A549 (cell line): ENCODE measurements at regions not wholly inside any gene's neighbourhood (a gene's known extent, or its start where the extent isn't known, plus 50 kb on each side); places are given as distances from the start of the nearest gene placed in this dataset.

Experiments used
- ATAC-seq, 2 experiments: fragments of 200-7000 bp in 1 of 2; fragments of >200 bp in 1 of 2; cut with Nextera tagmentation in 1 of 2; cut with Tn5 transposase in 1 of 2; 3 replicates each; pipeline versions ENCODE4 v1.8.0 to v1.9.1; 2018 to 2020; ENCODE audit warnings: mild to moderate bottlenecking in 1 of 2, moderate library complexity in 1 of 2
- CTCF ChIA-PET: fragments of 300-600 bp; sonication (Branson Sonifier 250); formaldehyde crosslinking; extraction: SDS; loops from one replicate; lab custom pipeline; 2021; ENCODE audit warnings: antibody characterized with exemption, inconsistent platforms; lab: Yijun Ruan, JAX
- POLR2A ChIA-PET: fragments of 350-600 bp; formaldehyde crosslinking; extraction: SDS; loops from one replicate; lab custom pipeline; 2021; ENCODE audit warnings: antibody characterized with exemption, inconsistent platforms; lab: Yijun Ruan, JAX
- DNase-seq, 2 experiments: peaks; one replicate each; pipeline versions ENCODE4 v3.0.0 to v3.0.0-alpha.2; 2011 to 2016; ENCODE audit warnings: low read depth in 1 of 2, low spot score in 1 of 2
- FAIRE-seq: peaks from 2 replicates; lab custom pipeline; 2011; peaks lifted over from hg19 to GRCh38; lab: Jason Lieb, UNC
- H3K27ac ChIP-seq, 2 experiments: fragments of >200 bp; sonication (Bioruptor Twin); formaldehyde crosslinking; 3 replicates each; pipeline ENCODE4 v1.5.1; 2016 to 2017
- H3K4me1 ChIP-seq: fragments of >200 bp; sonication (Bioruptor Twin); formaldehyde crosslinking; 3 replicates; pipeline ENCODE4 v1.6.1; 2016
- H3K4me2 ChIP-seq: fragments of >200 bp; sonication (Bioruptor Twin); formaldehyde crosslinking; 3 replicates; pipeline ENCODE4 v1.6.1; 2016
- H3K4me3 ChIP-seq: fragments of >200 bp; sonication (Bioruptor Twin); formaldehyde crosslinking; 3 replicates; pipeline ENCODE4 v1.5.1; 2016
- H3K9me3 ChIP-seq: fragments of >200 bp; sonication (Bioruptor Twin); formaldehyde crosslinking; 3 replicates; pipeline ENCODE4 v1.6.1; 2016
- BHLHE40 ChIP-seq: IDR thresholded peaks from 2 replicates; pipeline ENCODE4 v1.6.1; 2012; ENCODE audit warnings: low read depth, low read length, inconsistent platforms
- CBX2 ChIP-seq: fragments of 200-600 bp; sonication (generic); IDR thresholded peaks from 2 replicates; pipeline ENCODE4 v1.6.1; 2016; ENCODE audit warnings: low read depth, mild to moderate bottlenecking, borderline replicate concordance
- CEBPB ChIP-seq, 2 experiments: fragments of >200 bp in 1 of 2; sonication (Bioruptor Twin) in 1 of 2; formaldehyde crosslinking in 1 of 2; IDR thresholded peaks; 2 replicates each; pipeline ENCODE4 v1.6.1; 2012 to 2016
- CHD2 ChIP-seq: fragments of 150-350 bp; IDR thresholded peaks from 2 replicates; pipeline ENCODE4 v1.6.1; 2014; ENCODE audit warnings: low read length; ENCODE audit not compliant: partially characterized antibody
- CHD4 ChIP-seq: fragments of 200-600 bp; sonication (generic); IDR thresholded peaks from 2 replicates; pipeline ENCODE4 v1.6.1; 2016; ENCODE audit warnings: antibody characterized with exemption, mild to moderate bottlenecking, borderline replicate concordance
- EHF ChIP-seq: fragments of 250-450 bp; sonication (Bioruptor Pico); IDR thresholded peaks from 2 replicates; pipeline ENCODE4 v1.5.0; 2020; ENCODE audit warnings: mild to moderate bottlenecking
- ESRRA ChIP-seq: fragments of 150-350 bp; IDR thresholded peaks from 2 replicates; pipeline ENCODE4 v1.6.1; 2014; ENCODE audit warnings: mild to moderate bottlenecking, low read length, borderline replicate concordance
- FOXS1 ChIP-seq: fragments of 250-450 bp; sonication (Bioruptor Pico); IDR thresholded peaks from 2 replicates; pipeline ENCODE4 v1.5.0; 2020; ENCODE audit warnings: mild to moderate bottlenecking, moderate library complexity
- GATA3 ChIP-seq: IDR thresholded peaks from 2 replicates; pipeline ENCODE4 v1.6.1; 2012; ENCODE audit warnings: borderline replicate concordance
- HDAC2 ChIP-seq: fragments of 200-600 bp; sonication (generic); IDR thresholded peaks from 2 replicates; pipeline ENCODE4 v1.6.1; 2016
- HOXA7 ChIP-seq: fragments of 250-450 bp; sonication (Bioruptor Pico); IDR thresholded peaks from 2 replicates; pipeline ENCODE4 v1.5.0; 2020; ENCODE audit warnings: mild to moderate bottlenecking, moderate library complexity
- HOXB13 ChIP-seq: fragments of 250-450 bp; sonication (Bioruptor Pico); IDR thresholded peaks from 2 replicates; pipeline ENCODE4 v1.5.0; 2020; ENCODE audit warnings: low read depth, mild to moderate bottlenecking, moderate library complexity
- HOXB5 ChIP-seq: fragments of 250-450 bp; sonication (Bioruptor Pico); IDR thresholded peaks from 2 replicates; pipeline ENCODE4 v1.5.0; 2020; ENCODE audit warnings: mild to moderate bottlenecking, moderate library complexity
- JUN ChIP-seq, 2 experiments: fragments of >200 bp; sonication (Bioruptor Twin); formaldehyde crosslinking; IDR thresholded peaks; 2 replicates in 1 of 2; 3 replicates in 1 of 2; pipeline ENCODE4 v1.6.1; 2016 to 2017
- KDM1A ChIP-seq: fragments of 200-600 bp; sonication (generic); IDR thresholded peaks from 2 replicates; pipeline ENCODE4 v1.6.1; 2016; ENCODE audit warnings: low read depth, mild to moderate bottlenecking
- KDM5A ChIP-seq: fragments of 200-600 bp; sonication (generic); IDR thresholded peaks from 2 replicates; pipeline ENCODE4 v1.6.1; 2016; ENCODE audit warnings: antibody characterized with exemption, mild to moderate bottlenecking
- MAFK ChIP-seq: fragments of 450-650 bp; IDR thresholded peaks from 2 replicates; pipeline ENCODE4 v1.6.1; 2014; ENCODE audit not compliant: partially characterized antibody
- NFE2L2 ChIP-seq: fragments of 150-350 bp; conservative IDR thresholded peaks from 2 replicates; pipeline ENCODE4 v1.6.1; 2014; ENCODE audit warnings: low read length
- PHF8 ChIP-seq: fragments of 200-600 bp; sonication (generic); IDR thresholded peaks from 2 replicates; pipeline ENCODE4 v1.6.1; 2016; ENCODE audit warnings: low read depth, mild to moderate bottlenecking, antibody characterized with exemption, moderate library complexity, borderline replicate concordance
- POLR2AphosphoS2 ChIP-seq: conservative IDR thresholded peaks from 2 replicates; pipeline ENCODE4 v1.6.1; 2012; ENCODE audit warnings: low read length, improper control_type of control experiment, inconsistent platforms
- RNF2 ChIP-seq: fragments of 200-600 bp; sonication (generic); IDR thresholded peaks from 2 replicates; pipeline ENCODE4 v1.6.1; 2016; ENCODE audit warnings: low read depth, mild to moderate bottlenecking, antibody characterized with exemption, moderate library complexity, borderline replicate concordance
- SREBF2 ChIP-seq: fragments of 450-650 bp; IDR thresholded peaks from 2 replicates; pipeline ENCODE4 v1.6.1; 2014; ENCODE audit warnings: mild to moderate bottlenecking, moderate library complexity
- ZC3H11A ChIP-seq: fragments of 450-650 bp; IDR thresholded peaks from 2 replicates; pipeline ENCODE4 v1.6.1; 2014; ENCODE audit warnings: antibody characterized with exemption, mild to moderate bottlenecking
- ZNF302 ChIP-seq: fragments of 250-450 bp; sonication (Bioruptor Pico); IDR thresholded peaks from 2 replicates; pipeline ENCODE4 v1.9.0; 2021; ENCODE audit warnings: inconsistent platforms, mild to moderate bottlenecking, moderate library complexity
- WGBS: methylation state at CpG from one replicate; pipeline ENCODE4 v1.1.6; 2017; ENCODE audit errors: missing lambda C conversion rate; 5-methylcytosine and 5-hydroxymethylcytosine counted together
- TF ChIP-seq, protein P1 (sequence below): fragments of 200-600 bp; sonication (generic); IDR thresholded peaks from 2 replicates; pipeline ENCODE4 v1.6.1; 2016; ENCODE audit warnings: antibody characterized with exemption, mild to moderate bottlenecking, moderate library complexity
- TF ChIP-seq, protein P2 (sequence below): fragments of 250-450 bp; sonication (Bioruptor Pico); IDR thresholded peaks from 2 replicates; pipeline ENCODE4 v1.5.0; 2021; ENCODE audit warnings: mild to moderate bottlenecking, moderate library complexity, borderline replicate concordance
- TF ChIP-seq, protein P3 (sequence below): fragments of 150-350 bp; IDR thresholded peaks from 2 replicates; pipeline ENCODE4 v1.6.1; 2014; ENCODE audit warnings: low read depth, mild to moderate bottlenecking, low read length

DNA sequence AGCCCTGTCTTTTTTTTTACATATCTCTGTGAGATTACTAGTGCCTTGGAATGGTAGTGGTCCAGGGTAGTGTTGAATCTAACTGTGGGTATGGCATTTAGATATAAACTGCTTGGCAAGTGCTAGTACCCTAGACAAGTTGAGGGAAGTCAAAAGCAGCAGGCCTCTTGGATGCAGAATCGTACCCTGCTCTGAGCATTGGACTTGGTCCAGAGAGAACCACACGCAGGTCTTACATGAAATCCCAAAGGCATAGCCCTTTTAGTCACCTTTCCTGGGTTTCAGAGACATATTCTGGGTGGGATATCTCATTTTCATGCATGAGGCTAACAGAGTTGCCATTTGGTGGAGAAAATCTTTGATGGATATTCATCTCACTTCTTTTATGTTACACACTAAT lies 641.4 kb downstream of the PDCD6IP start:
- no peak for TF ChIP-seq SREBF2
- TF ChIP-seq CBX2 = no peak
- TF ChIP-seq ZC3H11A = no peak
- no peak for TF ChIP-seq BHLHE40
- TF ChIP-seq NFE2L2 = no peak
- TF ChIP-seq CHD2 = no peak
- TF ChIP-seq FOXS1 (CRISPR knock-in tag) = no peak
- no peak for TF ChIP-seq HDAC2
- TF ChIP-seq CHD4 = no peak
- TF ChIP-seq KDM1A = no peak
- TF ChIP-seq, protein P1, sequence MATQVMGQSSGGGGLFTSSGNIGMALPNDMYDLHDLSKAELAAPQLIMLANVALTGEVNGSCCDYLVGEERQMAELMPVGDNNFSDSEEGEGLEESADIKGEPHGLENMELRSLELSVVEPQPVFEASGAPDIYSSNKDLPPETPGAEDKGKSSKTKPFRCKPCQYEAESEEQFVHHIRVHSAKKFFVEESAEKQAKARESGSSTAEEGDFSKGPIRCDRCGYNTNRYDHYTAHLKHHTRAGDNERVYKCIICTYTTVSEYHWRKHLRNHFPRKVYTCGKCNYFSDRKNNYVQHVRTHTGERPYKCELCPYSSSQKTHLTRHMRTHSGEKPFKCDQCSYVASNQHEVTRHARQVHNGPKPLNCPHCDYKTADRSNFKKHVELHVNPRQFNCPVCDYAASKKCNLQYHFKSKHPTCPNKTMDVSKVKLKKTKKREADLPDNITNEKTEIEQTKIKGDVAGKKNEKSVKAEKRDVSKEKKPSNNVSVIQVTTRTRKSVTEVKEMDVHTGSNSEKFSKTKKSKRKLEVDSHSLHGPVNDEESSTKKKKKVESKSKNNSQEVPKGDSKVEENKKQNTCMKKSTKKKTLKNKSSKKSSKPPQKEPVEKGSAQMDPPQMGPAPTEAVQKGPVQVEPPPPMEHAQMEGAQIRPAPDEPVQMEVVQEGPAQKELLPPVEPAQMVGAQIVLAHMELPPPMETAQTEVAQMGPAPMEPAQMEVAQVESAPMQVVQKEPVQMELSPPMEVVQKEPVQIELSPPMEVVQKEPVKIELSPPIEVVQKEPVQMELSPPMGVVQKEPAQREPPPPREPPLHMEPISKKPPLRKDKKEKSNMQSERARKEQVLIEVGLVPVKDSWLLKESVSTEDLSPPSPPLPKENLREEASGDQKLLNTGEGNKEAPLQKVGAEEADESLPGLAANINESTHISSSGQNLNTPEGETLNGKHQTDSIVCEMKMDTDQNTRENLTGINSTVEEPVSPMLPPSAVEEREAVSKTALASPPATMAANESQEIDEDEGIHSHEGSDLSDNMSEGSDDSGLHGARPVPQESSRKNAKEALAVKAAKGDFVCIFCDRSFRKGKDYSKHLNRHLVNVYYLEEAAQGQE = no peak
- TF ChIP-seq ESRRA = no peak
- TF ChIP-seq EHF (CRISPR knock-in tag) = no peak
- no peak for DNase-seq
- 0% methylated on average over 2 of the region's 2 CpGs for WGBS
- no peaks in the 10 kb centered on the region for H3K4me1 ChIP-seq
- POLR2A ChIA-PET = no interaction called here
- no peak overlapping the region for H3K4me2 ChIP-seq
- no peak overlapping the region for H3K27ac ChIP-seq
- CTCF ChIA-PET = no interaction called here
- no peak overlapping the region for H3K4me3 ChIP-seq
- no peak for ATAC-seq
- 0 out of 3 replicates have a peak, but pooled peaks cover 7% of the 10 kb centered on the region for H3K9me3 ChIP-seq
- FAIRE-seq = no peak

DNA sequence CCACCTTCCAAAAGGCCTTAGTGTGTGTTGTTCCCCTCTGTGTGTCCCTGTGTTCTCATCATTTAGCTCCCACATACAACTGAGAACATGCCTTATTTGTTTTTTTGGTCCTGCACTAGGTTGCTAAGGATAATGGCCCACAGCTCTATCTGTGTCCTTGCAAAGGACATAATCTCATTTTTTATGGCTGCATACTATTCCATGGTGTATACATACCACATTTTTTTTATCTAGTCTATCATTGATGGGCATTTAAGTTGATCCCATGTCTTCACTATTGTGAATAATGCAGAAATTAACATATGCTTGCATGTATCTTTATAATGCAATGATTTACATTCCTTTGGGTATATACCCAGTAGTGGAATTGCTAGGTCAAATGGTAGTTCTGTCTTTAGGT lies 645.7 kb downstream of the PDCD6IP start:
- 0 out of 3 replicates have a peak, but pooled peaks cover 7% of the 10 kb centered on the region for H3K9me3 ChIP-seq
- no peak overlapping the region for H3K4me3 ChIP-seq

More for the DNA sequence above, 645.7 kb downstream of the PDCD6IP start:
- TF ChIP-seq ZNF302 (no peak), HOXB13 (CRISPR knock-in tag) (no peak), PHF8 (no peak), MAFK (no peak), JUN (IDR thresholded peaks at IDR 0.05) (no peak), KDM1A (no peak), ESRRA (no peak), RNF2 (no peak), POLR2AphosphoS2 (no peak), HOXA7 (no peak), CEBPB (IDR thresholded peaks at IDR 0.05) (no peak), CHD4 (no peak), HOXB5 (CRISPR knock-in tag) (no peak), KDM5A (no peak), EHF (CRISPR knock-in tag) (no peak), GATA3 (no peak)
- TF ChIP-seq, protein P1 = no peak
- TF ChIP-seq, protein P2, sequence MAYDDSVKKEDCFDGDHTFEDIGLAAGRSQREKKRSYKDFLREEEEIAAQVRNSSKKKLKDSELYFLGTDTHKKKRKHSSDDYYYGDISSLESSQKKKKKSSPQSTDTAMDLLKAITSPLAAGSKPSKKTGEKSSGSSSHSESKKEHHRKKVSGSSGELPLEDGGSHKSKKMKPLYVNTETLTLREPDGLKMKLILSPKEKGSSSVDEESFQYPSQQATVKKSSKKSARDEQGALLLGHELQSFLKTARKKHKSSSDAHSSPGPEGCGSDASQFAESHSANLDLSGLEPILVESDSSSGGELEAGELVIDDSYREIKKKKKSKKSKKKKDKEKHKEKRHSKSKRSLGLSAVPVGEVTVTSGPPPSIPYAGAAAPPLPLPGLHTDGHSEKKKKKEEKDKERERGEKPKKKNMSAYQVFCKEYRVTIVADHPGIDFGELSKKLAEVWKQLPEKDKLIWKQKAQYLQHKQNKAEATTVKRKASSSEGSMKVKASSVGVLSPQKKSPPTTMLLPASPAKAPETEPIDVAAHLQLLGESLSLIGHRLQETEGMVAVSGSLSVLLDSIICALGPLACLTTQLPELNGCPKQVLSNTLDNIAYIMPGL (CRISPR knock-in tag) = no peak
- TF ChIP-seq, protein P3, sequence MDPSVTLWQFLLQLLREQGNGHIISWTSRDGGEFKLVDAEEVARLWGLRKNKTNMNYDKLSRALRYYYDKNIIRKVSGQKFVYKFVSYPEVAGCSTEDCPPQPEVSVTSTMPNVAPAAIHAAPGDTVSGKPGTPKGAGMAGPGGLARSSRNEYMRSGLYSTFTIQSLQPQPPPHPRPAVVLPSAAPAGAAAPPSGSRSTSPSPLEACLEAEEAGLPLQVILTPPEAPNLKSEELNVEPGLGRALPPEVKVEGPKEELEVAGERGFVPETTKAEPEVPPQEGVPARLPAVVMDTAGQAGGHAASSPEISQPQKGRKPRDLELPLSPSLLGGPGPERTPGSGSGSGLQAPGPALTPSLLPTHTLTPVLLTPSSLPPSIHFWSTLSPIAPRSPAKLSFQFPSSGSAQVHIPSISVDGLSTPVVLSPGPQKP = no peak
- ATAC-seq = no peak
- ChIA-PET CTCF (no interaction called here), POLR2A (no interaction called here)
- Histone ChIP-seq H3K4me2 (no peak overlapping the region), H3K27ac (no peak overlapping the region), H3K4me1 (no peaks in the 10 kb centered on the region)
- no peak for FAIRE-seq
- DNase-seq = no peak
